WTC11 (cell line): ENCODE measurements at regions not wholly inside any gene's neighbourhood (a gene's known extent, or its start where the extent isn't known, plus 50 kb on each side); places are given as distances from the start of the nearest gene placed in this dataset.
A peak's percentile ranks its signal among the peaks of the same experiment; 100 is the strongest.

Source experiments
- ATAC-seq: fragments of 200-7000 bp; cut with Tn5 transposase; 2 replicates; pipeline ENCODE4 v1.10.0; 2021; ENCODE audit warnings: mild to moderate bottlenecking, moderate library complexity
- CTCF ChIA-PET: fragments of 300-600 bp; sonication (Branson Sonifier 250); formaldehyde crosslinking; loops from one replicate; lab custom pipeline; 2021; ENCODE audit warnings: antibody characterized with exemption; lab: Charles Lee
- POLR2A ChIA-PET: fragments of 350-600 bp; sonication (Branson Sonifier 250); formaldehyde crosslinking; loops from one replicate; lab custom pipeline; 2021; ENCODE audit warnings: antibody characterized with exemption; lab: Charles Lee
- DNase-seq: peaks from one replicate; pipeline ENCODE4 v3.0.0; 2021; ENCODE audit warnings: low spot score
- H3K27ac Mint-ChIP-seq: 2 replicates; pipeline ENCODE4 v1.8.0; 2021; ENCODE audit warnings: mixed read lengths
- H3K27me3 Mint-ChIP-seq: 2 replicates; pipeline ENCODE4 v1.8.0; 2021; ENCODE audit warnings: low read depth, mild to moderate bottlenecking, moderate library complexity, mixed read lengths
- H3K36me3 Mint-ChIP-seq: 2 replicates; pipeline ENCODE4 v1.8.0; 2021; ENCODE audit warnings: mixed read lengths
- H3K4me1 Mint-ChIP-seq: 2 replicates; pipeline ENCODE4 v1.8.0; 2022; ENCODE audit warnings: mixed read lengths
- H3K4me3 Mint-ChIP-seq: 2 replicates; pipeline ENCODE4 v1.8.0; 2021; ENCODE audit warnings: mild to moderate bottlenecking, moderate library complexity, mixed read lengths
- H3K9me3 Mint-ChIP-seq: 2 replicates; pipeline ENCODE4 v1.8.0; 2021; ENCODE audit warnings: mixed read lengths
- ATF2 ChIP-seq: sonication (generic); formaldehyde crosslinking; IDR thresholded peaks from 2 replicates; pipeline ENCODE4 v1.8.1; 2022; ENCODE audit warnings: low read depth, missing genetic modification reagents, borderline replicate concordance
- CTCF ChIP-seq: fragments of 200-600 bp; IDR thresholded peaks from 2 replicates; pipeline ENCODE4 v1.8.0; 2022; ENCODE audit warnings: antibody characterized with exemption
- EMX1 ChIP-seq: fragments of 250-450 bp; sonication (Bioruptor Pico); IDR thresholded peaks from 2 replicates; pipeline ENCODE4 v1.8.0; 2021; ENCODE audit warnings: mild to moderate bottlenecking
- ETV6 ChIP-seq: sonication (generic); formaldehyde crosslinking; IDR thresholded peaks from 2 replicates; pipeline ENCODE4 v1.8.1; 2022; ENCODE audit warnings: mild to moderate bottlenecking, missing genetic modification reagents
- FOXP1 ChIP-seq: sonication (generic); formaldehyde crosslinking; IDR thresholded peaks from 2 replicates; pipeline ENCODE4 v1.8.0; 2022; ENCODE audit warnings: missing genetic modification reagents, mild to moderate bottlenecking, moderate library complexity, borderline replicate concordance
- GABPB1 ChIP-seq: sonication (generic); formaldehyde crosslinking; IDR thresholded peaks from 2 replicates; pipeline ENCODE4 v1.8.1; 2023; ENCODE audit warnings: mild to moderate bottlenecking, missing genetic modification reagents
- GTF2I ChIP-seq: fragments of 250-450 bp; sonication (Bioruptor Pico); conservative IDR thresholded peaks from 2 replicates; pipeline ENCODE4 v1.4.0; 2021; ENCODE audit warnings: mild to moderate bottlenecking
- JAZF1 ChIP-seq: fragments of 250-450 bp; sonication (Bioruptor Pico); IDR thresholded peaks from 2 replicates; pipeline ENCODE4 v1.9.0; 2021; ENCODE audit warnings: moderate library complexity, mild to moderate bottlenecking, inconsistent platforms
- MXD4 ChIP-seq: fragments of 250-450 bp; sonication (Bioruptor Pico); IDR thresholded peaks from 2 replicates; pipeline ENCODE4 v1.8.0; 2021; ENCODE audit warnings: mild to moderate bottlenecking, moderate library complexity, borderline replicate concordance
- NFE2L1 ChIP-seq: sonication (generic); formaldehyde crosslinking; IDR thresholded peaks from 2 replicates; pipeline ENCODE4 v1.8.1; 2023; ENCODE audit warnings: missing genetic modification reagents
- NR1H2 ChIP-seq: sonication (generic); formaldehyde crosslinking; IDR thresholded peaks from 2 replicates; pipeline ENCODE4 v1.9.0; 2021; ENCODE audit warnings: mild to moderate bottlenecking, moderate library complexity, missing genetic modification reagents
- NR2C2 ChIP-seq: sonication (generic); formaldehyde crosslinking; IDR thresholded peaks from 2 replicates; pipeline ENCODE4 v1.8.0; 2022; ENCODE audit warnings: mild to moderate bottlenecking, missing genetic modification reagents
- PRRX2 ChIP-seq: fragments of 250-450 bp; sonication (Bioruptor Pico); IDR thresholded peaks from 2 replicates; pipeline ENCODE4 v1.8.0; 2021; ENCODE audit warnings: mild to moderate bottlenecking
- TCF7 ChIP-seq: sonication (generic); formaldehyde crosslinking; IDR thresholded peaks from 2 replicates; pipeline ENCODE4 v1.8.0; 2022; ENCODE audit warnings: mild to moderate bottlenecking, low read depth, missing genetic modification reagents, moderate library complexity
- TP53 ChIP-seq: sonication (generic); formaldehyde crosslinking; IDR thresholded peaks from 2 replicates; pipeline ENCODE4 v1.8.1; 2023; ENCODE audit warnings: mild to moderate bottlenecking, missing genetic modification reagents
- USF1 ChIP-seq: sonication (generic); formaldehyde crosslinking; IDR thresholded peaks from 2 replicates; pipeline ENCODE4 v1.8.0; 2022; ENCODE audit warnings: mild to moderate bottlenecking, missing genetic modification reagents
- ZNF396 ChIP-seq: fragments of 250-450 bp; sonication (Bioruptor Pico); IDR thresholded peaks from 2 replicates; pipeline ENCODE4 v1.8.0; 2021; ENCODE audit warnings: mild to moderate bottlenecking, moderate library complexity, borderline replicate concordance
- ZNF423 ChIP-seq: fragments of 250-450 bp; sonication (Bioruptor Pico); IDR thresholded peaks from 2 replicates; pipeline ENCODE4 v2.1.2; 2022; ENCODE audit warnings: mild to moderate bottlenecking, moderate library complexity
- ZNF532 ChIP-seq: fragments of 250-450 bp; sonication (Bioruptor Pico); IDR thresholded peaks from 2 replicates; pipeline ENCODE4 v1.9.0; 2021; ENCODE audit warnings: mild to moderate bottlenecking, borderline replicate concordance
- TF ChIP-seq, protein P1 (sequence below): fragments of 250-450 bp; sonication (Bioruptor Pico); IDR thresholded peaks from 2 replicates; pipeline ENCODE4 v1.8.0; 2021; ENCODE audit warnings: mild to moderate bottlenecking
- TF ChIP-seq, protein P2 (sequence below): fragments of 250-450 bp; sonication (Bioruptor Pico); conservative IDR thresholded peaks from 2 replicates; pipeline ENCODE4 v1.9.0; 2021; ENCODE audit warnings: mild to moderate bottlenecking

GRCh38 chr9:129435988-129436717 lies 184.7 kb downstream of the C9orf50 start (continued):
- TF ChIP-seq NR1H2 (no peak), ETV6 (CRISPR knock-in tag) (no peak), ATF2 (no peak), NFE2L1 (no peak), TP53 (no peak), MXD4 (no peak)
- TF ChIP-seq, protein P1, sequence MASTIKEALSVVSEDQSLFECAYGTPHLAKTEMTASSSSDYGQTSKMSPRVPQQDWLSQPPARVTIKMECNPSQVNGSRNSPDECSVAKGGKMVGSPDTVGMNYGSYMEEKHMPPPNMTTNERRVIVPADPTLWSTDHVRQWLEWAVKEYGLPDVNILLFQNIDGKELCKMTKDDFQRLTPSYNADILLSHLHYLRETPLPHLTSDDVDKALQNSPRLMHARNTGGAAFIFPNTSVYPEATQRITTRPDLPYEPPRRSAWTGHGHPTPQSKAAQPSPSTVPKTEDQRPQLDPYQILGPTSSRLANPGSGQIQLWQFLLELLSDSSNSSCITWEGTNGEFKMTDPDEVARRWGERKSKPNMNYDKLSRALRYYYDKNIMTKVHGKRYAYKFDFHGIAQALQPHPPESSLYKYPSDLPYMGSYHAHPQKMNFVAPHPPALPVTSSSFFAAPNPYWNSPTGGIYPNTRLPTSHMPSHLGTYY = no peak
- TF ChIP-seq, protein P2, sequence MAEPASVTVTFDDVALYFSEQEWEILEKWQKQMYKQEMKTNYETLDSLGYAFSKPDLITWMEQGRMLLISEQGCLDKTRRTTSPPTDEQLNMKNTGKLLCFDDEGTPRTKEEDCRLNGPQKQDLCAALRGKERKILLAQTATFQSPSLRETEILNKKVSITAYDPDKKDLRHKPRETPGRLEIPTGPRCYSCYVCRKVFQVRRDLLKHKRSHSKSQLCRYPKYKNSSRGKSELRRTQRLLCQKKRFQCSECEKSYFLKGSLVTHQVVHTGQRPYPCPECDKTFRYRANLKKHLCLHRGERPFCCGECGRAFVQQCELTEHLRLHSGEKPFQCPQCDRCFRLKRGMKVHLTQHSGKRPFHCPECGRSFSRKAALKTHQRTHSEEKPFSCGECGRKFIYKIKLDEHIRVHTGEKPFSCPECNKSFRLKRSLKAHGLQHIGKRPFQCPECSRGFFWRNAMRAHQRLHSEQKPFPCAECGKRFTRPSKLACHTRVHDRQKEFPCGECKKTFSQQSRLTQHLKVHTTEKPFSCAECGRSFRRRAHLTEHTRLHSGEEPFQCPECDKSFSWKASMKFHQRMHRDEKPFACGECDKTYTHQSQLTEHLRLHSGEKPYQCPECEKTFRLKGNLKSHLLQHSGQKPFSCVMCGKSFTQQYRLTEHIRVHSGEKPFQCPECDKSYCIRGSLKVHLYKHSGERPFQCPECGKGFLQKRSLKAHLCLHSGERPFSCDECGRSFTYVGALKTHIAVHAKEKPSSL (CRISPR knock-in tag) = no peak

DNA sequence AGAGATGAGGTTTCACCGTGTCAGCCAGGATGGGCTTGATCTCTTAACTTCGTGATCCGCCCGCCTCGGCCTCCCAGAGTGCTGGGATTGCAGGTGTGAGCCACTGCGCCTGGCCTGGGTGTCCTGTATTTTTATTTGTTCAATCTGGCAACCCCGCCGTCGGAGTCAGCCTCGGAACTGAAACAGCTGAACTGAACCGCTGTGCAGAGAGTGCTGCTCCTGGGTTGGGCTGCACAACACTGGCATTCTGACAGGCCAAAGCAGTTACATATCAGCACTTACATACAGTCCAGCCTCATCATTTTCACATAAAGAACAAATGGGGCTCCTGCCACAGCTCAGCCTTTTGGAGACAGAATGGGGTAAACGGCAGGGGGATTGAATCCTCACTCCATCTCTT lies 185.6 kb downstream of the C9orf50 start:
- H3K36me3 Mint-ChIP-seq = no peaks in the 10 kb centered on the region
- H3K27ac Mint-ChIP-seq = no peak overlapping the region
- peaks cover 30% of the 10 kb centered on the region for H3K4me1 Mint-ChIP-seq
- ATAC-seq (no peak), DNase-seq (no peak)
- H3K4me3 Mint-ChIP-seq = no peak overlapping the region; the same call in 1 of the 2 replicates
- H3K9me3 Mint-ChIP-seq = peaks cover 3% of the 10 kb centered on the region; the same call in 1 of the 2 replicates
- POLR2A ChIA-PET = no interaction called here
- no peak for TF ChIP-seq TP53
- TF ChIP-seq TCF7 = no peak
- TF ChIP-seq CTCF = no peak
- no peak for TF ChIP-seq NR2C2
- TF ChIP-seq ZNF396 (CRISPR knock-in tag) = no peak
- TF ChIP-seq GABPB1 = no peak
- TF ChIP-seq, protein P2 (CRISPR knock-in tag) = no peak
- TF ChIP-seq PRRX2 = no peak
- TF ChIP-seq GTF2I (CRISPR knock-in tag) = no peak
- TF ChIP-seq ZNF423 = no peak
- CTCF ChIA-PET = interaction anchor here (1.6 to 1.9 kb wide), 2 partner anchors 8 to 189 kb away, joined by 4 read pairs; no protein-coding TSS in a partner anchor
- H3K27me3 Mint-ChIP-seq = peaks cover 87% of the 10 kb centered on the region

- ChIA-PET CTCF (no interaction called here), POLR2A (no interaction called here)
- Mint-ChIP-seq H3K27me3 (peaks cover 76% of the 10 kb centered on the region), H3K27ac (no peak overlapping the region), H3K4me1 (peaks cover 41% of the 10 kb centered on the region), H3K9me3 (peaks cover under 1% of the 10 kb centered on the region; the same call in 1 of the 2 replicates), H3K36me3 (no peaks in the 10 kb centered on the region), H3K4me3 (no peak overlapping the region)
- no peak for DNase-seq
- no peak for ATAC-seq
- peak; percentile 72; the same call in 1 of the 2 replicates for TF ChIP-seq GTF2I (CRISPR knock-in tag)
- no peak for TF ChIP-seq FOXP1 (CRISPR knock-in tag)
- TF ChIP-seq JAZF1 (CRISPR knock-in tag) = no peak
- no peak for TF ChIP-seq EMX1 (CRISPR knock-in tag)
- peak; percentile 62; the same call in 1 of the 2 replicates for TF ChIP-seq USF1 (CRISPR knock-in tag)
- TF ChIP-seq ZNF532 = no peak
Observed at GRCh38 chr9:129434187-129434586, 186.7 kb downstream of the C9orf50 start.
